Neural crest cell (in vitro differentiated cells): ENCODE measurements at regions not wholly inside any gene's neighbourhood (a gene's known extent, or its start where the extent isn't known, plus 50 kb on each side); places are given as distances from the start of the nearest gene placed in this dataset.

Experiments used
- DNase-seq: peaks from one replicate; pipeline ENCODE4 v3.0.0; 2021; ENCODE audit warnings: low read depth, mixed read lengths, low spot score
- H3K27ac Mint-ChIP-seq: one replicate; pipeline ENCODE4 v1.8.0; 2021; ENCODE audit warnings: mild to moderate bottlenecking, mixed read lengths; ENCODE audit not compliant: unreplicated experiment
- H3K27me3 Mint-ChIP-seq: 2 replicates; pipeline ENCODE4 v1.8.0; 2021; ENCODE audit warnings: low read depth, mild to moderate bottlenecking, mixed read lengths
- H3K36me3 Mint-ChIP-seq: 2 replicates; pipeline ENCODE4 v1.8.0; 2021; ENCODE audit warnings: low read depth, mild to moderate bottlenecking, mixed read lengths
- H3K4me1 Mint-ChIP-seq: 2 replicates; pipeline ENCODE4 v1.8.0; 2021; ENCODE audit warnings: mixed read lengths
- H3K4me3 Mint-ChIP-seq: one replicate; pipeline ENCODE4 v1.8.0; 2021; ENCODE audit warnings: mild to moderate bottlenecking, mixed read lengths
- H3K9me3 Mint-ChIP-seq: 2 replicates; pipeline ENCODE4 v1.8.0; 2021; ENCODE audit warnings: mixed read lengths
- CTCF ChIP-seq: fragments of 200-600 bp; sonication (generic); conservative IDR thresholded peaks from 2 replicates; pipeline ENCODE4 v1.5.0; 2021; ENCODE audit warnings: antibody characterized with exemption, mild to moderate bottlenecking

- no peaks in the 10 kb centered on the region for H3K9me3 Mint-ChIP-seq
- peaks cover 4% of the 10 kb centered on the region for H3K4me1 Mint-ChIP-seq
- no peak for DNase-seq
- no peak for TF ChIP-seq CTCF
- H3K36me3 Mint-ChIP-seq, result no peaks in the 10 kb centered on the region
- H3K27ac Mint-ChIP-seq, result no peak overlapping the region
- H3K4me3 Mint-ChIP-seq, result no peak overlapping the region
- H3K27me3 Mint-ChIP-seq, result no peaks in the 10 kb centered on the region
Observed at GRCh38 chr9:134556531-134557068, 85.0 kb upstream of the COL5A1 start.

- Mint-ChIP-seq H3K4me3 (no peak overlapping the region), H3K9me3 (no peaks in the 10 kb centered on the region), H3K27ac (peak overlapping the region; percentile 29), H3K4me1 (peaks cover 4% of the 10 kb centered on the region), H3K27me3 (no peaks in the 10 kb centered on the region), H3K36me3 (no peaks in the 10 kb centered on the region)
- DNase-seq, result no peak
- no peak for TF ChIP-seq CTCF
Observed at GRCh38 chr9:134557331-134557730, 84.3 kb upstream of the COL5A1 start.

GRCh38 chr9:134558124-134558905, 83.3 kb upstream of the COL5A1 start:
- no peaks in the 10 kb centered on the region for H3K36me3 Mint-ChIP-seq
- no peak overlapping the region for H3K27ac Mint-ChIP-seq
- no peak for DNase-seq
- no peaks in the 10 kb centered on the region for H3K9me3 Mint-ChIP-seq
- H3K4me3 Mint-ChIP-seq, result no peak overlapping the region
- no peak for TF ChIP-seq CTCF
- H3K27me3 Mint-ChIP-seq, result no peaks in the 10 kb centered on the region
- peaks cover 4% of the 10 kb centered on the region for H3K4me1 Mint-ChIP-seq

- Mint-ChIP-seq H3K4me3 (no peak overlapping the region), H3K9me3 (no peaks in the 10 kb centered on the region), H3K27ac (no peak overlapping the region), H3K4me1 (peaks cover 4% of the 10 kb centered on the region), H3K27me3 (no peaks in the 10 kb centered on the region), H3K36me3 (no peaks in the 10 kb centered on the region)
- no peak for DNase-seq
- TF ChIP-seq CTCF, result no peak
Observed at GRCh38 chr9:134559013-134559412, 82.6 kb upstream of the COL5A1 start.

- Mint-ChIP-seq H3K36me3 (no peaks in the 10 kb centered on the region), H3K27ac (no peak overlapping the region), H3K4me1 (peaks cover 2% of the 10 kb centered on the region), H3K9me3 (peaks cover 3% of the 10 kb centered on the region), H3K27me3 (no peaks in the 10 kb centered on the region), H3K4me3 (no peak overlapping the region)
- no peak for TF ChIP-seq CTCF
- DNase-seq, result no peak
Observed at GRCh38 chr9:134560206-134560605, 81.4 kb upstream of the COL5A1 start.
